KMS-11 (cell line): ENCODE measurements at regions not wholly inside any gene's neighbourhood (a gene's known extent, or its start where the extent isn't known, plus 50 kb on each side); places are given as distances from the start of the nearest gene placed in this dataset.
"Not testable (repeated sequence)": the region's sequence is repeated elsewhere in the genome, so short reads cannot be mapped to it uniquely, and the experiment has no call there.

Experiments
- H2AFZ ChIP-seq: fragments of 200-600 bp; sonication (generic); 2 replicates; pipeline ENCODE4 v1.6.1; 2016; ENCODE audit warnings: antibody characterized with exemption, mixed run types, low read depth
- H3K27ac ChIP-seq: fragments of 200-600 bp; sonication (generic); 2 replicates; pipeline ENCODE4 v1.6.1; 2016; ENCODE audit warnings: mild to moderate bottlenecking, mixed run types
- H3K27me3 ChIP-seq: fragments of 200-600 bp; sonication (generic); 2 replicates; pipeline ENCODE4 v1.6.1; 2017; ENCODE audit warnings: mild to moderate bottlenecking, low read depth, mixed run types, moderate library complexity; ENCODE audit not compliant: insufficient read depth
- H3K36me3 ChIP-seq: fragments of 200-600 bp; sonication (generic); 2 replicates; pipeline ENCODE4 v1.6.1; 2017; ENCODE audit warnings: mild to moderate bottlenecking, mixed run types; ENCODE audit not compliant: insufficient read depth
- H3K4me1 ChIP-seq: fragments of 200-600 bp; sonication (generic); 2 replicates; pipeline ENCODE4 v1.6.1; 2016; ENCODE audit warnings: mild to moderate bottlenecking, low read depth, mixed run types; ENCODE audit not compliant: poor library complexity, severe bottlenecking
- H3K4me2 ChIP-seq: fragments of 200-600 bp; sonication (generic); 2 replicates; pipeline ENCODE4 v1.7.0; 2016; ENCODE audit warnings: mild to moderate bottlenecking, mixed run types
- H3K4me3 ChIP-seq: fragments of 200-600 bp; sonication (generic); IDR thresholded peaks from 2 replicates; pipeline ENCODE4 v1.6.1; 2017; ENCODE audit warnings: low read depth, low read length, mixed read lengths; ENCODE audit not compliant: insufficient read depth
- H3K79me2 ChIP-seq: fragments of 200-600 bp; sonication (generic); 2 replicates; pipeline ENCODE4 v1.6.1; 2016; ENCODE audit warnings: low read depth, mixed run types; ENCODE audit not compliant: insufficient read depth
- H3K9ac ChIP-seq: fragments of 200-600 bp; sonication (generic); 2 replicates; pipeline ENCODE4 v1.6.1; 2016; ENCODE audit warnings: mild to moderate bottlenecking, mixed run types
- H4K20me1 ChIP-seq: fragments of 200-600 bp; sonication (generic); 2 replicates; pipeline ENCODE4 v1.6.1; 2016; ENCODE audit warnings: mild to moderate bottlenecking, mixed run types; ENCODE audit not compliant: insufficient read depth
- TF ChIP-seq, protein P1 (sequence below): fragments of 200-600 bp; sonication (generic); conservative IDR thresholded peaks from 2 replicates; pipeline ENCODE4 v1.6.1; 2017; ENCODE audit warnings: low read depth, mild to moderate bottlenecking, antibody characterized with exemption, low read length, moderate library complexity, mixed read lengths

GRCh38 chr13:88288326-88288725 lies 617.2 kb downstream of the SLITRK5 start:
- TF ChIP-seq, protein P1, sequence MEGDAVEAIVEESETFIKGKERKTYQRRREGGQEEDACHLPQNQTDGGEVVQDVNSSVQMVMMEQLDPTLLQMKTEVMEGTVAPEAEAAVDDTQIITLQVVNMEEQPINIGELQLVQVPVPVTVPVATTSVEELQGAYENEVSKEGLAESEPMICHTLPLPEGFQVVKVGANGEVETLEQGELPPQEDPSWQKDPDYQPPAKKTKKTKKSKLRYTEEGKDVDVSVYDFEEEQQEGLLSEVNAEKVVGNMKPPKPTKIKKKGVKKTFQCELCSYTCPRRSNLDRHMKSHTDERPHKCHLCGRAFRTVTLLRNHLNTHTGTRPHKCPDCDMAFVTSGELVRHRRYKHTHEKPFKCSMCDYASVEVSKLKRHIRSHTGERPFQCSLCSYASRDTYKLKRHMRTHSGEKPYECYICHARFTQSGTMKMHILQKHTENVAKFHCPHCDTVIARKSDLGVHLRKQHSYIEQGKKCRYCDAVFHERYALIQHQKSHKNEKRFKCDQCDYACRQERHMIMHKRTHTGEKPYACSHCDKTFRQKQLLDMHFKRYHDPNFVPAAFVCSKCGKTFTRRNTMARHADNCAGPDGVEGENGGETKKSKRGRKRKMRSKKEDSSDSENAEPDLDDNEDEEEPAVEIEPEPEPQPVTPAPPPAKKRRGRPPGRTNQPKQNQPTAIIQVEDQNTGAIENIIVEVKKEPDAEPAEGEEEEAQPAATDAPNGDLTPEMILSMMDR = no peak

GRCh38 chr13:88291731-88292130 lies 620.6 kb downstream of the SLITRK5 start:
- H3K4me2 ChIP-seq, H3K4me3 ChIP-seq, H3K9ac ChIP-seq, H3K36me3 ChIP-seq, H2AFZ ChIP-seq, H3K27ac ChIP-seq, H4K20me1 ChIP-seq, H3K79me2 ChIP-seq, H3K27me3 ChIP-seq, H3K4me1 ChIP-seq: not testable (repeated sequence)

More at GRCh38 chr13:88288326-88288725, 617.2 kb downstream of the SLITRK5 start:
- no peaks in the 10 kb centered on the region for H4K20me1 ChIP-seq
- H2AFZ ChIP-seq = no peak overlapping the region
- no peaks in the 10 kb centered on the region for H3K36me3 ChIP-seq
- no peak overlapping the region for H3K27ac ChIP-seq
- no peak overlapping the region for H3K4me3 ChIP-seq
- H3K9ac ChIP-seq = no peak overlapping the region
- H3K27me3 ChIP-seq = no peaks in the 10 kb centered on the region
- H3K79me2 ChIP-seq = no peaks in the 10 kb centered on the region
- no peak overlapping the region for H3K4me2 ChIP-seq
- no peaks in the 10 kb centered on the region for H3K4me1 ChIP-seq

GRCh38 chr13:88294368-88294767 lies 623.2 kb downstream of the SLITRK5 start:
- TF ChIP-seq, protein P1 = no peak
- Histone ChIP-seq H3K4me2 (no peak overlapping the region), H4K20me1 (no peaks in the 10 kb centered on the region), H3K79me2 (no peaks in the 10 kb centered on the region), H3K9ac (no peak overlapping the region), H2AFZ (no peak overlapping the region), H3K4me3 (no peak overlapping the region), H3K4me1 (no peaks in the 10 kb centered on the region), H3K27ac (no peak overlapping the region), H3K36me3 (no peaks in the 10 kb centered on the region), H3K27me3 (no peaks in the 10 kb centered on the region)

DNA sequence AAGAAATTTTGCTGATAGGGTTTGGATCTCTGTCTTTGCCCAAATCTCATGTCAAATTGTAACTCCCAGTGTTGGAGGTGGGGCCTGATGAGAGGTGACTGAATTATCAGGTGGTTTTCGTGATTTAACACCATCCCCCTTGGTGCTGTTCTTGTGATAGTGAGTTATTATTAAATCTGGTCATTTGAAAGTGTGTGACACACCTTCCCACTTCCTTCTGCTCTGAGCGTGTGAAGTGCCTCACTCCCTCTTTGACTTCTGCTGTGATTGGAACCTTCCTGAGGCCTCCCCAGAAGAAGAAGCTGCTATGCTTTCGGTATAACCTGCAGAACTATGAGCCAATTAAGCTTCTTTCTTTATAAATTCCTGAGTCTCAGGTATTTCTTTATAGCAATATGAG lies 632.0 kb downstream of the SLITRK5 start:
- Histone ChIP-seq H3K4me2 (no peak overlapping the region), H3K79me2 (no peaks in the 10 kb centered on the region), H3K36me3 (no peaks in the 10 kb centered on the region), H4K20me1 (no peaks in the 10 kb centered on the region), H3K9ac (no peak overlapping the region), H3K4me1 (no peaks in the 10 kb centered on the region), H2AFZ (no peak overlapping the region), H3K27me3 (no peaks in the 10 kb centered on the region), H3K27ac (no peak overlapping the region), H3K4me3 (no peak overlapping the region)
- TF ChIP-seq, protein P1 = no peak

DNA sequence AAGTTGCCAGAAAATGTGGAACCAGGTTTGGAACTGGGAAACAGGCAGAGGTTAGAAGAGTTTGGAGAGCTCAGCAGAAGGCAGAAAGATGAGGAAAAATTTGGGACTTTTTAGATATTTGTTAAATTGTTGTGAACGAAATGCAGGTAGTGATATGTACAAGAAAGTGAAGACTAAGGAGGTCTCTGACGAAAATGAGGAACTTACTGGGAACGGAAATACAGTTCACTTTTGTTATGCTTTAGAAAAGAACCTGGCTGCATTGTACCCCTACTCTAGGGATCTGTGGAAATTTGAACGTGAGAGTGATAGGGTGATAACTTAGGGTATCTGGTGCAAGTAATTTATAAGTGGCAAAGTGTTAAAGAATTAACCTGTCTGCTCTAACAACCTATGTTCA lies 632.4 kb downstream of the SLITRK5 start:
- Histone ChIP-seq H3K79me2 (no peaks in the 10 kb centered on the region), H3K27me3 (no peaks in the 10 kb centered on the region), H2AFZ (no peak overlapping the region), H3K4me3 (no peak overlapping the region), H3K27ac (no peak overlapping the region), H3K36me3 (no peaks in the 10 kb centered on the region), H3K4me1 (no peaks in the 10 kb centered on the region), H3K9ac (no peak overlapping the region), H3K4me2 (no peak overlapping the region), H4K20me1 (no peaks in the 10 kb centered on the region)
- TF ChIP-seq, protein P1 = no peak
